EL (cell line): ENCODE measurements at regions not wholly inside any gene's neighbourhood (a gene's known extent, or its start where the extent isn't known, plus 50 kb on each side); places are given as distances from the start of the nearest gene placed in this dataset.
A peak's percentile ranks its signal among the peaks of the same experiment; 100 is the strongest.

ENCODE experiments used
- DNase-seq: peaks from one replicate; pipeline ENCODE4 v3.0.0-alpha.2; 2016

DNA sequence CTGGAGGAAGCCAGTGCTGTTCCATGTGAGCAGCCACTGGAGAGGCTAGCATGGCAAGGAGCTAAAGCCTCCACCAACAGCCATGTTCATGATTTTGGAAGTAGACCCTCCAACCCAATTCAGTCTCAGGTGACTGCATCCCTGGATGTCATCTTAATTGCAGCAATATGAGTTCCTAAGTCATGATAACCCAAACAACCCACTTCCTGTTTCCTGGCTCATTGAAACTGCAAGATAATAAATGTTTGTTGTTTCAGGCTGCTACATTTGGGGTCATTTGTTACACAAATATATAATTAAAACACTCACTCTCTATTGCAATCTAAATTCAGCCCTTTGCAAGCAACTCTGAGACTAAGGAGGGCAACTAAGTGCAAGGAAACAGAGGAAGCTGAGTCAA is 62.4 kb upstream of the SLC24A5 start:
- no peak for DNase-seq

GRCh38 chr15:48059791-48060190 is 61.0 kb upstream of the SLC24A5 start:
- DNase-seq, result no peak

- DNase-seq, result no peak
Measured at GRCh38 chr15:48060396-48060795, 60.4 kb upstream of the SLC24A5 start.

- DNase-seq, result no peak
Measured at GRCh38 chr15:48061605-48062004, 59.2 kb upstream of the SLC24A5 start.

- peak; percentile 34 for DNase-seq
Measured at GRCh38 chr15:48062148-48062872, 58.5 kb upstream of the SLC24A5 start.

- DNase-seq, result no peak
Measured at GRCh38 chr15:48063411-48063985, 57.3 kb upstream of the SLC24A5 start.

GRCh38 chr15:48064421-48064820 is 56.4 kb upstream of the SLC24A5 start:
- no peak for DNase-seq

- DNase-seq, result no peak
Measured at GRCh38 chr15:48066456-48066855, 54.3 kb upstream of the SLC24A5 start.
